WTC11 (cell line): ENCODE measurements at regions not wholly inside any gene's neighbourhood (a gene's known extent, or its start where the extent isn't known, plus 50 kb on each side); places are given as distances from the start of the nearest gene placed in this dataset.

Experiments
- ATAC-seq: fragments of 200-7000 bp; cut with Tn5 transposase; 2 replicates; pipeline ENCODE4 v1.10.0; 2021; ENCODE audit warnings: mild to moderate bottlenecking, moderate library complexity
- CTCF ChIA-PET: fragments of 300-600 bp; sonication (Branson Sonifier 250); formaldehyde crosslinking; loops from one replicate; lab custom pipeline; 2021; ENCODE audit warnings: antibody characterized with exemption; lab: Charles Lee
- POLR2A ChIA-PET: fragments of 350-600 bp; sonication (Branson Sonifier 250); formaldehyde crosslinking; loops from one replicate; lab custom pipeline; 2021; ENCODE audit warnings: antibody characterized with exemption; lab: Charles Lee
- DNase-seq: peaks from one replicate; pipeline ENCODE4 v3.0.0; 2021; ENCODE audit warnings: low spot score
- H3K27ac Mint-ChIP-seq: 2 replicates; pipeline ENCODE4 v1.8.0; 2021; ENCODE audit warnings: mixed read lengths
- H3K27me3 Mint-ChIP-seq: 2 replicates; pipeline ENCODE4 v1.8.0; 2021; ENCODE audit warnings: low read depth, mild to moderate bottlenecking, moderate library complexity, mixed read lengths
- H3K36me3 Mint-ChIP-seq: 2 replicates; pipeline ENCODE4 v1.8.0; 2021; ENCODE audit warnings: mixed read lengths
- H3K4me1 Mint-ChIP-seq: 2 replicates; pipeline ENCODE4 v1.8.0; 2022; ENCODE audit warnings: mixed read lengths
- H3K4me3 Mint-ChIP-seq: 2 replicates; pipeline ENCODE4 v1.8.0; 2021; ENCODE audit warnings: mild to moderate bottlenecking, moderate library complexity, mixed read lengths
- H3K9me3 Mint-ChIP-seq: 2 replicates; pipeline ENCODE4 v1.8.0; 2021; ENCODE audit warnings: mixed read lengths
- ATF1 ChIP-seq: sonication (generic); formaldehyde crosslinking; IDR thresholded peaks from 2 replicates; pipeline ENCODE4 v1.8.1; 2023; ENCODE audit warnings: mild to moderate bottlenecking, moderate library complexity, missing genetic modification reagents
- CDX4 ChIP-seq: fragments of 250-450 bp; sonication (Bioruptor Pico); IDR thresholded peaks from 2 replicates; pipeline ENCODE4 v1.9.0; 2021; ENCODE audit warnings: moderate library complexity, mild to moderate bottlenecking, inconsistent platforms, borderline replicate concordance
- CTCF ChIP-seq: fragments of 200-600 bp; IDR thresholded peaks from 2 replicates; pipeline ENCODE4 v1.8.0; 2022; ENCODE audit warnings: antibody characterized with exemption
- E2F1 ChIP-seq: sonication (generic); formaldehyde crosslinking; IDR thresholded peaks from 2 replicates; pipeline ENCODE4 v1.8.0; 2022; ENCODE audit warnings: mild to moderate bottlenecking, missing genetic modification reagents
- FOXP1 ChIP-seq: sonication (generic); formaldehyde crosslinking; IDR thresholded peaks from 2 replicates; pipeline ENCODE4 v1.8.0; 2022; ENCODE audit warnings: missing genetic modification reagents, mild to moderate bottlenecking, moderate library complexity, borderline replicate concordance
- GABPB1 ChIP-seq: sonication (generic); formaldehyde crosslinking; IDR thresholded peaks from 2 replicates; pipeline ENCODE4 v1.8.1; 2023; ENCODE audit warnings: mild to moderate bottlenecking, missing genetic modification reagents
- MXD4 ChIP-seq: fragments of 250-450 bp; sonication (Bioruptor Pico); IDR thresholded peaks from 2 replicates; pipeline ENCODE4 v1.8.0; 2021; ENCODE audit warnings: mild to moderate bottlenecking, moderate library complexity, borderline replicate concordance
- NFATC4 ChIP-seq: fragments of 250-450 bp; sonication (Bioruptor Pico); IDR thresholded peaks from 2 replicates; pipeline ENCODE4 v1.9.0; 2021; ENCODE audit warnings: mild to moderate bottlenecking
- NFYB ChIP-seq: sonication (generic); formaldehyde crosslinking; conservative IDR thresholded peaks from 2 replicates; pipeline ENCODE4 v1.8.0; 2022; ENCODE audit warnings: low read depth, missing genetic modification reagents
- SMAD3 ChIP-seq: sonication (generic); formaldehyde crosslinking; IDR thresholded peaks from 2 replicates; pipeline ENCODE4 v1.8.0; 2022; ENCODE audit warnings: missing genetic modification reagents, mild to moderate bottlenecking, borderline replicate concordance
- SMAD4 ChIP-seq: sonication (generic); formaldehyde crosslinking; IDR thresholded peaks from 2 replicates; pipeline ENCODE4 v1.8.0; 2022; ENCODE audit warnings: mild to moderate bottlenecking, missing genetic modification reagents
- TEAD4 ChIP-seq: sonication (generic); formaldehyde crosslinking; IDR thresholded peaks from 2 replicates; pipeline ENCODE4 v1.8.0; 2022; ENCODE audit warnings: mild to moderate bottlenecking, missing genetic modification reagents
- ZNF671 ChIP-seq: fragments of 250-450 bp; sonication (Bioruptor Pico); IDR thresholded peaks from 2 replicates; pipeline ENCODE4 v1.8.0; 2021; ENCODE audit warnings: mild to moderate bottlenecking
- TF ChIP-seq, protein P1 (sequence below): sonication (generic); formaldehyde crosslinking; IDR thresholded peaks from 2 replicates; pipeline ENCODE4 v1.8.1; 2023; ENCODE audit warnings: mild to moderate bottlenecking, missing genetic modification reagents, borderline replicate concordance
- TF ChIP-seq, protein P2 (sequence below): sonication (generic); formaldehyde crosslinking; IDR thresholded peaks from 2 replicates; pipeline ENCODE4 v1.8.1; 2023; ENCODE audit warnings: mild to moderate bottlenecking, missing genetic modification reagents, moderate library complexity
- TF ChIP-seq, protein P3 (sequence below): sonication (generic); formaldehyde crosslinking; IDR thresholded peaks from 2 replicates; pipeline ENCODE4 v1.8.0; 2023; ENCODE audit warnings: mild to moderate bottlenecking, missing genetic modification reagents
- TF ChIP-seq, protein P4 (sequence below): sonication (generic); formaldehyde crosslinking; IDR thresholded peaks from 2 replicates; pipeline ENCODE4 v1.8.1; 2022; ENCODE audit warnings: low read depth, mild to moderate bottlenecking, moderate library complexity, missing genetic modification reagents, borderline replicate concordance
- TF ChIP-seq, protein P5 (sequence below): fragments of 250-450 bp; sonication (Bioruptor Pico); IDR thresholded peaks from 2 replicates; pipeline ENCODE4 v2.1.2; 2022; ENCODE audit warnings: mild to moderate bottlenecking, moderate library complexity

DNA sequence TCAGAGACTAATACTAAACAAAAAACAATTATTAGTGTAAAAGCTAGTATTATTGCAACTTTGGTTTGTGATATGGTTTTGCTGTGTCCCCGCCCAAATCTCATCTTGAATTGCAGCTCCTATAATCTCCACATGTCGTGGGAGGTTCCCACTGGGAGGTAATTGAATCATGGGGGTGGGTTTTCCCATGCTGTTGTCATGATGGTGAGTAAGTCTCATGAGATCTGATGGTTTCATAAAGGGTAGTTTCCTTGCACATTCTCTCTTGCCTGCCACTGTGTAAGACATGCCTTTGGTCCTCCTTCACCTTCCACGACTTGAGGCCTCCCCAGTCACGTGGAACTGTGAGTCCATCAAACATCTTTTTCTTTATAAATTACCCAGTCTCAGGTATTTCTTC lies 325.9 kb upstream of the DAB2 start:
- no peak overlapping the region for H3K27ac Mint-ChIP-seq
- CTCF ChIA-PET = no interaction called here
- H3K36me3 Mint-ChIP-seq = 0 out of 2 replicates have a peak, but pooled peaks cover 3% of the 10 kb centered on the region
- peaks cover 30% of the 10 kb centered on the region for H3K9me3 Mint-ChIP-seq
- no peak for TF ChIP-seq CDX4 (CRISPR knock-in tag)
- no peak for TF ChIP-seq MXD4 (CRISPR knock-in tag)
- TF ChIP-seq ZNF671 (CRISPR knock-in tag) = no peak
- no peak for TF ChIP-seq FOXP1 (CRISPR knock-in tag)
- TF ChIP-seq TEAD4 = no peak
- no peak for TF ChIP-seq NFATC4
- TF ChIP-seq, all 79 proteins: peak for 0
- POLR2A ChIA-PET = no interaction called here
- ATAC-seq (no peak), DNase-seq (no peak)
- H3K27me3 Mint-ChIP-seq = no peaks in the 10 kb centered on the region
- H3K4me3 Mint-ChIP-seq = no peak overlapping the region
- no peaks in the 10 kb centered on the region for H3K4me1 Mint-ChIP-seq

DNA sequence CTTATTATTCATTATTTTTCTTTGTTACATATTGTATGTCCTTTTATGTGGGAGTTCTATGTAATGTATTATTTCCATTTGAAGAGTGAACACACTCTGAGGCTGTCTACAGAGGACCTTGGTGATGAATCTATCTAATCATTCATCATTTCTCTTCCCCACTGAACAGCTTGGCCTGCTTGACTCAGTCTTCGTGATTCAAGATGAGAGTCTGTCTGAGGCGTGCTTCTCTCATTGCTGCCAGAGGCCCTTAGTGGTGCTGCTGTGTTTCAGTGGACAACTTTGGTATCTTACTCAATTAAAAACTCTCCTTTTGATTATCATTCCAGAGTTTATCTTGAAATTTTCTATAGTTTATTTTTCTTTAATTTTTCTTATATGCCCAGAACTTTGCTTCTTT lies 318.1 kb upstream of the DAB2 start:
- no peaks in the 10 kb centered on the region for H3K4me1 Mint-ChIP-seq
- no peaks in the 10 kb centered on the region for H3K9me3 Mint-ChIP-seq
- H3K27me3 Mint-ChIP-seq = no peaks in the 10 kb centered on the region
- H3K4me3 Mint-ChIP-seq = no peak overlapping the region
- no peak for TF ChIP-seq NFATC4
- TF ChIP-seq, protein P1, sequence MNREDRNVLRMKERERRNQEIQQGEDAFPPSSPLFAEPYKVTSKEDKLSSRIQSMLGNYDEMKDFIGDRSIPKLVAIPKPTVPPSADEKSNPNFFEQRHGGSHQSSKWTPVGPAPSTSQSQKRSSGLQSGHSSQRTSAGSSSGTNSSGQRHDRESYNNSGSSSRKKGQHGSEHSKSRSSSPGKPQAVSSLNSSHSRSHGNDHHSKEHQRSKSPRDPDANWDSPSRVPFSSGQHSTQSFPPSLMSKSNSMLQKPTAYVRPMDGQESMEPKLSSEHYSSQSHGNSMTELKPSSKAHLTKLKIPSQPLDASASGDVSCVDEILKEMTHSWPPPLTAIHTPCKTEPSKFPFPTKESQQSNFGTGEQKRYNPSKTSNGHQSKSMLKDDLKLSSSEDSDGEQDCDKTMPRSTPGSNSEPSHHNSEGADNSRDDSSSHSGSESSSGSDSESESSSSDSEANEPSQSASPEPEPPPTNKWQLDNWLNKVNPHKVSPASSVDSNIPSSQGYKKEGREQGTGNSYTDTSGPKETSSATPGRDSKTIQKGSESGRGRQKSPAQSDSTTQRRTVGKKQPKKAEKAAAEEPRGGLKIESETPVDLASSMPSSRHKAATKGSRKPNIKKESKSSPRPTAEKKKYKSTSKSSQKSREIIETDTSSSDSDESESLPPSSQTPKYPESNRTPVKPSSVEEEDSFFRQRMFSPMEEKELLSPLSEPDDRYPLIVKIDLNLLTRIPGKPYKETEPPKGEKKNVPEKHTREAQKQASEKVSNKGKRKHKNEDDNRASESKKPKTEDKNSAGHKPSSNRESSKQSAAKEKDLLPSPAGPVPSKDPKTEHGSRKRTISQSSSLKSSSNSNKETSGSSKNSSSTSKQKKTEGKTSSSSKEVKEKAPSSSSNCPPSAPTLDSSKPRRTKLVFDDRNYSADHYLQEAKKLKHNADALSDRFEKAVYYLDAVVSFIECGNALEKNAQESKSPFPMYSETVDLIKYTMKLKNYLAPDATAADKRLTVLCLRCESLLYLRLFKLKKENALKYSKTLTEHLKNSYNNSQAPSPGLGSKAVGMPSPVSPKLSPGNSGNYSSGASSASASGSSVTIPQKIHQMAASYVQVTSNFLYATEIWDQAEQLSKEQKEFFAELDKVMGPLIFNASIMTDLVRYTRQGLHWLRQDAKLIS (CRISPR knock-in tag) = no peak
- TF ChIP-seq, protein P2, sequence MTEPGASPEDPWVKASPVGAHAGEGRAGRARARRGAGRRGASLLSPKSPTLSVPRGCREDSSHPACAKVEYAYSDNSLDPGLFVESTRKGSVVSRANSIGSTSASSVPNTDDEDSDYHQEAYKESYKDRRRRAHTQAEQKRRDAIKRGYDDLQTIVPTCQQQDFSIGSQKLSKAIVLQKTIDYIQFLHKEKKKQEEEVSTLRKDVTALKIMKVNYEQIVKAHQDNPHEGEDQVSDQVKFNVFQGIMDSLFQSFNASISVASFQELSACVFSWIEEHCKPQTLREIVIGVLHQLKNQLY = no peak
- no peak for TF ChIP-seq SMAD3 (CRISPR knock-in tag)
- no peak for TF ChIP-seq SMAD4
- TF ChIP-seq ATF1 (CRISPR knock-in tag) = no peak
- TF ChIP-seq NFYB (CRISPR knock-in tag) = no peak
- DNase-seq (no peak), ATAC-seq (no peak)
- no peaks in the 10 kb centered on the region for H3K36me3 Mint-ChIP-seq
- no peak overlapping the region for H3K27ac Mint-ChIP-seq
- POLR2A ChIA-PET = no interaction called here
- CTCF ChIA-PET = no interaction called here

- no peak overlapping the region for H3K4me3 Mint-ChIP-seq
- no peaks in the 10 kb centered on the region for H3K4me1 Mint-ChIP-seq
- no peak overlapping the region for H3K27ac Mint-ChIP-seq
- H3K9me3 Mint-ChIP-seq = no peaks in the 10 kb centered on the region
- ChIA-PET POLR2A (no interaction called here), CTCF (no interaction called here)
- ATAC-seq = no peak
- no peaks in the 10 kb centered on the region for H3K36me3 Mint-ChIP-seq
- H3K27me3 Mint-ChIP-seq = no peaks in the 10 kb centered on the region
- no peak for DNase-seq
- TF ChIP-seq, protein P3, sequence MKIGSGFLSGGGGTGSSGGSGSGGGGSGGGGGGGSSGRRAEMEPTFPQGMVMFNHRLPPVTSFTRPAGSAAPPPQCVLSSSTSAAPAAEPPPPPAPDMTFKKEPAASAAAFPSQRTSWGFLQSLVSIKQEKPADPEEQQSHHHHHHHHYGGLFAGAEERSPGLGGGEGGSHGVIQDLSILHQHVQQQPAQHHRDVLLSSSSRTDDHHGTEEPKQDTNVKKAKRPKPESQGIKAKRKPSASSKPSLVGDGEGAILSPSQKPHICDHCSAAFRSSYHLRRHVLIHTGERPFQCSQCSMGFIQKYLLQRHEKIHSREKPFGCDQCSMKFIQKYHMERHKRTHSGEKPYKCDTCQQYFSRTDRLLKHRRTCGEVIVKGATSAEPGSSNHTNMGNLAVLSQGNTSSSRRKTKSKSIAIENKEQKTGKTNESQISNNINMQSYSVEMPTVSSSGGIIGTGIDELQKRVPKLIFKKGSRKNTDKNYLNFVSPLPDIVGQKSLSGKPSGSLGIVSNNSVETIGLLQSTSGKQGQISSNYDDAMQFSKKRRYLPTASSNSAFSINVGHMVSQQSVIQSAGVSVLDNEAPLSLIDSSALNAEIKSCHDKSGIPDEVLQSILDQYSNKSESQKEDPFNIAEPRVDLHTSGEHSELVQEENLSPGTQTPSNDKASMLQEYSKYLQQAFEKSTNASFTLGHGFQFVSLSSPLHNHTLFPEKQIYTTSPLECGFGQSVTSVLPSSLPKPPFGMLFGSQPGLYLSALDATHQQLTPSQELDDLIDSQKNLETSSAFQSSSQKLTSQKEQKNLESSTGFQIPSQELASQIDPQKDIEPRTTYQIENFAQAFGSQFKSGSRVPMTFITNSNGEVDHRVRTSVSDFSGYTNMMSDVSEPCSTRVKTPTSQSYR = no peak
- TF ChIP-seq SMAD3 (CRISPR knock-in tag) (no peak), E2F1 (CRISPR knock-in tag) (no peak), GABPB1 (CRISPR knock-in tag) (no peak), CTCF (no peak)
- TF ChIP-seq, protein P4, sequence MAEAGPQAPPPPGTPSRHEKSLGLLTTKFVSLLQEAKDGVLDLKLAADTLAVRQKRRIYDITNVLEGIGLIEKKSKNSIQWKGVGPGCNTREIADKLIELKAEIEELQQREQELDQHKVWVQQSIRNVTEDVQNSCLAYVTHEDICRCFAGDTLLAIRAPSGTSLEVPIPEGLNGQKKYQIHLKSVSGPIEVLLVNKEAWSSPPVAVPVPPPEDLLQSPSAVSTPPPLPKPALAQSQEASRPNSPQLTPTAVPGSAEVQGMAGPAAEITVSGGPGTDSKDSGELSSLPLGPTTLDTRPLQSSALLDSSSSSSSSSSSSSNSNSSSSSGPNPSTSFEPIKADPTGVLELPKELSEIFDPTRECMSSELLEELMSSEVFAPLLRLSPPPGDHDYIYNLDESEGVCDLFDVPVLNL (CRISPR knock-in tag) = no peak
- TF ChIP-seq, protein P5, sequence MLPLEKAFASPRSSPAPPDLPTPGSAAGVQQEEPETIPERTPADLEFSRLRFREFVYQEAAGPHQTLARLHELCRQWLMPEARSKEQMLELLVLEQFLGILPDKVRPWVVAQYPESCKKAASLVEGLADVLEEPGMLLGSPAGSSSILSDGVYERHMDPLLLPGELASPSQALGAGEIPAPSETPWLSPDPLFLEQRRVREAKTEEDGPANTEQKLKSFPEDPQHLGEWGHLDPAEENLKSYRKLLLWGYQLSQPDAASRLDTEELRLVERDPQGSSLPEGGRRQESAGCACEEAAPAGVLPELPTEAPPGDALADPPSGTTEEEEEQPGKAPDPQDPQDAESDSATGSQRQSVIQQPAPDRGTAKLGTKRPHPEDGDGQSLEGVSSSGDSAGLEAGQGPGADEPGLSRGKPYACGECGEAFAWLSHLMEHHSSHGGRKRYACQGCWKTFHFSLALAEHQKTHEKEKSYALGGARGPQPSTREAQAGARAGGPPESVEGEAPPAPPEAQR (CRISPR knock-in tag) = no peak
Observed at GRCh38 chr5:39740404-39740803, 315.6 kb upstream of the DAB2 start.
